Lung (tissue), 11 donors: ENCODE measurements at regions not wholly inside any gene's neighbourhood (a gene's known extent, or its start where the extent isn't known, plus 50 kb on each side); places are given as distances from the start of the nearest gene placed in this dataset.

Experiments
- ATAC-seq: fragments of 200-7000 bp; cut with Tn5 transposase; one replicate; pipeline ENCODE4 v1.9.1; 2020; ENCODE audit warnings: moderate number of reproducible peaks; ENCODE audit not compliant: insufficient read depth, low FRiP score
- DNase-seq, 3 donors: peaks; one replicate each; pipeline ENCODE4 v3.0.0-alpha.2; 2013 to 2017
- H3K27ac ChIP-seq, 2 donors: one replicate each; pipeline ENCODE4 v1.5.1; 2013; ENCODE audit warnings: mild to moderate bottlenecking in 2 of 2, moderate library complexity in 2 of 2, control low read depth in 1 of 2, inconsistent platforms in 1 of 2, low read depth in 1 of 2, low read length in 1 of 2
- H3K27me3 ChIP-seq, 3 donors: one replicate each; pipeline ENCODE4 v1.5.1; 2013; ENCODE audit warnings: low read length in 2 of 3; ENCODE audit not compliant: control insufficient read depth in 3 of 3, insufficient read depth in 3 of 3
- H3K36me3 ChIP-seq, 4 donors: one replicate each; pipeline ENCODE4 v1.5.1; 2013; ENCODE audit warnings: low read length in 4 of 4, mild to moderate bottlenecking in 1 of 4, moderate library complexity in 1 of 4; ENCODE audit not compliant: control insufficient read depth in 4 of 4, insufficient read depth in 4 of 4
- H3K4me1 ChIP-seq, 5 donors: one replicate each; pipeline ENCODE4 v1.5.1; 2013; ENCODE audit warnings: low read length in 5 of 5, mild to moderate bottlenecking in 2 of 5, moderate library complexity in 1 of 5; ENCODE audit not compliant: control insufficient read depth in 5 of 5, insufficient read depth in 5 of 5
- H3K4me3 ChIP-seq: one replicate; pipeline ENCODE4 v1.5.1; 2013; ENCODE audit warnings: mild to moderate bottlenecking, control low read depth, moderate library complexity
- H3K9ac ChIP-seq, 2 donors: one replicate each; pipeline ENCODE4 v1.5.1; 2013; ENCODE audit warnings: low read length in 2 of 2, control low read depth in 1 of 2; ENCODE audit not compliant: insufficient read depth in 1 of 2
- H3K9me3 ChIP-seq, 4 donors: one replicate each; pipeline ENCODE4 v1.5.1; 2013; ENCODE audit warnings: low read length in 3 of 4, mild to moderate bottlenecking in 1 of 4, moderate library complexity in 1 of 4; ENCODE audit not compliant: control insufficient read depth in 4 of 4, insufficient read depth in 3 of 4
- WGBS, 2 donors: extraction: QIAGEN DNeasy Blood & Tissue Kit; methylation state at CpG; one replicate each; pipeline ENCODE4 v1.1.7; 2013; 5-methylcytosine and 5-hydroxymethylcytosine counted together
- TF ChIP-seq, protein P1 (sequence below): IDR thresholded peaks from 2 replicates; pipeline ENCODE4 v1.5.1; 2012; ENCODE audit warnings: mild to moderate bottlenecking; ENCODE audit errors: control extremely low read depth, extremely low read depth
- donor health status: control.
- donor health status: control.
- donor health status: Bipolar disorder and iron deficiency.
- donor health status: healthy.
- donor health status: DM: yes; HTN: yes; CAD: no.

DNA sequence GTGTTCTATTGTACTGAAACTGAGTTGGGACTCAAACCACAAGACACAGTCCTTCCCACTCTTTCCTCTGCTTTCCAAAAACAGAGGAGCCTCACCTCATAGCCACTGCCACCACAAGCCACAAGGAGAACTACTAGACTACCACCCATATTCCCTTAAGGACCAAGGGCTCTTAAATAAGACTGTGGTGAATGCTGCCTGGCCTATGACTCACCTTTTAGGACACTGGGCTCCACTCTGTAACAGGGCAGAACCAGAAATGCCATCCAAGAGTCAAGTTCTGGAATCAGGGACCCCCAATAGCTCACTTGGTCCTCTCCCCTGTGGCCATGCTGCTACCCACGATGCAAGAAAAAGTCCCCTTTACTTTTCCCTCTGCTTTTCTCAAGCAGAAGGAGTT lies 851.4 kb downstream of the BCL11A start:
- WGBS, 2 donors = 78 to 87% methylated on average over 1 of the region's 1 CpG
- Histone ChIP-seq H3K9me3 (peaks cover 0 to 5% (median 0%) of the 10 kb centered on the region in 4 donors), H3K27ac (no peak overlapping the region), H3K27me3 (no peaks in the 10 kb centered on the region), H3K4me1 (no peaks in the 10 kb centered on the region), H3K9ac (no peak overlapping the region), H3K36me3 (no peaks in the 10 kb centered on the region), H3K4me3 (no peak overlapping the region)
- DNase-seq = no peak
- ATAC-seq = no peak
- TF ChIP-seq, protein P1, sequence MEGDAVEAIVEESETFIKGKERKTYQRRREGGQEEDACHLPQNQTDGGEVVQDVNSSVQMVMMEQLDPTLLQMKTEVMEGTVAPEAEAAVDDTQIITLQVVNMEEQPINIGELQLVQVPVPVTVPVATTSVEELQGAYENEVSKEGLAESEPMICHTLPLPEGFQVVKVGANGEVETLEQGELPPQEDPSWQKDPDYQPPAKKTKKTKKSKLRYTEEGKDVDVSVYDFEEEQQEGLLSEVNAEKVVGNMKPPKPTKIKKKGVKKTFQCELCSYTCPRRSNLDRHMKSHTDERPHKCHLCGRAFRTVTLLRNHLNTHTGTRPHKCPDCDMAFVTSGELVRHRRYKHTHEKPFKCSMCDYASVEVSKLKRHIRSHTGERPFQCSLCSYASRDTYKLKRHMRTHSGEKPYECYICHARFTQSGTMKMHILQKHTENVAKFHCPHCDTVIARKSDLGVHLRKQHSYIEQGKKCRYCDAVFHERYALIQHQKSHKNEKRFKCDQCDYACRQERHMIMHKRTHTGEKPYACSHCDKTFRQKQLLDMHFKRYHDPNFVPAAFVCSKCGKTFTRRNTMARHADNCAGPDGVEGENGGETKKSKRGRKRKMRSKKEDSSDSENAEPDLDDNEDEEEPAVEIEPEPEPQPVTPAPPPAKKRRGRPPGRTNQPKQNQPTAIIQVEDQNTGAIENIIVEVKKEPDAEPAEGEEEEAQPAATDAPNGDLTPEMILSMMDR = no peak

DNA sequence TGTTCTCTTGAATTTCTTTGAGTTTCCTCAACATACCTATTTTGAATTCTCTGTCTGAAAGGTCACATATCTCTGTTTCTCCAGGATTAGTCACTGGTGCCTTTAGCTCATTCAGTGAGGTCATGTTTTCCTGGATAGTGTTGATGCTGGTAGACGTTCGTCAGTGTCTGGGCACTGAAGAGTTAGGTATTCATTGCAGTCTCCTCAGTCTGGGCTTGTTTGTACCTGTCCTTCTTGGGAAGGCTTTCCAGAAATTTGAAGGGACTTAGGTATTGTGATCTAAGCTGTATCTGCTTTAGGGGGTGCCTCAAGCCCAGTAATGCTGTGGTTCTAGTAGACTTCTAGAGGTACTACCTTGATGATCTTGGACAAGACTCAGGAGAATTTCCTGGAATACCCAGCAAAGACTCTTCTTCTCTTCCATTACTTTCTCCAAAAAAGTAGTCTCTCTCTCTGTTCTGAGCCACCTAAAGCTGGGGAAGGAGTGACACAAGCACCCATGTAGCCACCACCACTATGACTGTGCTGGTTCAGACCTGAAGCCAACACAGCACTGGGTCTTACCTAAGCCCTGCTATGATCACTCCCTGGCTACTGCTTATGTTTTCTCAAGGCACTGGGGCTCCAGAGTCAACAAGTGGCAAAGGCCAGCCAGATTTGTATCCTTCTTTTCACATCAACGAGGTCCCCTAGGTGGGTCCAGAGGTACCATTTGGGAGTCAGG lies 852.0 kb downstream of the BCL11A start:
- DNase-seq = no peak
- 83 to 84% methylated on average over 3 of the region's 3 CpGs for WGBS, 2 donors
- H3K36me3 ChIP-seq = no peaks in the 10 kb centered on the region
- H3K4me3 ChIP-seq = no peak overlapping the region
- TF ChIP-seq, protein P1 = no peak
- no peaks in the 10 kb centered on the region for H3K4me1 ChIP-seq
- no peak overlapping the region for H3K9ac ChIP-seq
- no peaks in the 10 kb centered on the region for H3K27me3 ChIP-seq
- H3K27ac ChIP-seq = no peak overlapping the region
- H3K9me3 ChIP-seq = peaks cover 0 to 5% (median 0%) of the 10 kb centered on the region in 4 donors
- no peak for ATAC-seq

DNA sequence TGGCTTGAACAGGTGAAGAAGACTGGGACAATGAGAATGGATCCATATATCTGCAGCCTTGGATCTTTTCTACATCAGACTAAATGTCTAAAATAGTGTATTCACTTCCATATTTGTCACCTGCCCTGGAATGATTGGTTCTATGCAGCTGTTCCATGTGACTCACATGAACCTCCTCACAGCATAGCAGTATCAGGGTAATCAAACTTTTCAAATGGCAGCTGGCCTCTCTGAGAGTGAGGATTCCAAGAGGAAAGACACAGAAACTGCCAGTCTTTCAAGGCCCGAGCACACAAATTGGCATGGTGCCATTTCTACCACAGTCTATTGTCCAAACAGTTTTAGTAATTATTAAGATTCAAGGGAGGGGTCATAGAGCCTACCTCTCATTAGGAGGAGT lies 859.3 kb downstream of the BCL11A start:
- Histone ChIP-seq H3K27me3 (no peaks in the 10 kb centered on the region), H3K9me3 (no peaks in the 10 kb centered on the region), H3K36me3 (no peaks in the 10 kb centered on the region), H3K27ac (no peak overlapping the region), H3K4me3 (no peak overlapping the region), H3K4me1 (no peaks in the 10 kb centered on the region), H3K9ac (no peak overlapping the region)
- no peak for DNase-seq
- ATAC-seq = no peak
- 57 to 87% methylated on average over 1 of the region's 1 CpG for WGBS, 2 donors
- TF ChIP-seq, protein P1 = no peak
